Mesothelial cell of epicardium (in vitro differentiated cells): ENCODE measurements at regions not wholly inside any gene's neighbourhood (a gene's known extent, or its start where the extent isn't known, plus 50 kb on each side); places are given as distances from the start of the nearest gene placed in this dataset.

Source experiments
- DNase-seq, 2 experiments: peaks; one replicate each; pipeline ENCODE4 v3.0.0; 2021; ENCODE audit warnings: low spot score in 2 of 2; ENCODE audit not compliant: unreplicated experiment in 2 of 2
- H3K27ac Mint-ChIP-seq: 2 replicates; pipeline ENCODE4 v1.8.0; 2021; ENCODE audit warnings: mixed read lengths
- H3K27me3 Mint-ChIP-seq: 2 replicates; pipeline ENCODE4 v1.8.0; 2021; ENCODE audit warnings: low read depth, mixed read lengths
- H3K36me3 Mint-ChIP-seq: 2 replicates; pipeline ENCODE4 v1.8.0; 2021; ENCODE audit warnings: mixed read lengths
- H3K4me1 Mint-ChIP-seq: 2 replicates; pipeline ENCODE4 v1.8.0; 2021; ENCODE audit warnings: mixed read lengths
- H3K4me3 Mint-ChIP-seq: 2 replicates; pipeline ENCODE4 v1.8.0; 2021; ENCODE audit warnings: mild to moderate bottlenecking, moderate library complexity, mixed read lengths
- H3K9me3 Mint-ChIP-seq: 2 replicates; pipeline ENCODE4 v1.8.0; 2021; ENCODE audit warnings: mixed read lengths
- TF ChIP-seq, protein P1 (sequence below): fragments of 200-600 bp; sonication (generic); IDR thresholded peaks from one replicate; pipeline ENCODE4 v1.5.0; 2021; ENCODE audit warnings: antibody characterized with exemption; ENCODE audit not compliant: unreplicated experiment

DNA sequence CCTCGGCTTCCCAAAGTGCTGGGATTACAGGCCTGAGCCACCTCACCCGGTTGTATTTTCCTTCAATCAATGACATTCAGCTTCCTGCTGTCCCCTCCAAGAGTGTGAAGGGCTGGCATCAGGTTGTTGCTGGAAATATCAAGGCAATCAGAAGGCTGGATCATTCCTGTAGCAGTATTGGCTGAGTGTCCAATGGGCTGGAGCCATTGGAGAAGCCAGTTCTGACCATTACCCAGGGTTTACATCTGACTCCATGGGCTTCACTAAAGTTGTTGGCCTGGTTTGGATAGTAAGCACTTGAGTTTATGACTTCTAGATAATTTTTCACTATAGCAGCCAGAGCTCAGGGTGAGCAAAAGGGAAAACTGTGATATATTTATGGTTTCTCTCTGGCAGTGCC lies 137.0 kb downstream of the DLEU7 start:
- DNase-seq = no peak
- no peak overlapping the region for H3K4me3 Mint-ChIP-seq
- peaks cover 8% of the 10 kb centered on the region for H3K4me1 Mint-ChIP-seq
- TF ChIP-seq, protein P1, sequence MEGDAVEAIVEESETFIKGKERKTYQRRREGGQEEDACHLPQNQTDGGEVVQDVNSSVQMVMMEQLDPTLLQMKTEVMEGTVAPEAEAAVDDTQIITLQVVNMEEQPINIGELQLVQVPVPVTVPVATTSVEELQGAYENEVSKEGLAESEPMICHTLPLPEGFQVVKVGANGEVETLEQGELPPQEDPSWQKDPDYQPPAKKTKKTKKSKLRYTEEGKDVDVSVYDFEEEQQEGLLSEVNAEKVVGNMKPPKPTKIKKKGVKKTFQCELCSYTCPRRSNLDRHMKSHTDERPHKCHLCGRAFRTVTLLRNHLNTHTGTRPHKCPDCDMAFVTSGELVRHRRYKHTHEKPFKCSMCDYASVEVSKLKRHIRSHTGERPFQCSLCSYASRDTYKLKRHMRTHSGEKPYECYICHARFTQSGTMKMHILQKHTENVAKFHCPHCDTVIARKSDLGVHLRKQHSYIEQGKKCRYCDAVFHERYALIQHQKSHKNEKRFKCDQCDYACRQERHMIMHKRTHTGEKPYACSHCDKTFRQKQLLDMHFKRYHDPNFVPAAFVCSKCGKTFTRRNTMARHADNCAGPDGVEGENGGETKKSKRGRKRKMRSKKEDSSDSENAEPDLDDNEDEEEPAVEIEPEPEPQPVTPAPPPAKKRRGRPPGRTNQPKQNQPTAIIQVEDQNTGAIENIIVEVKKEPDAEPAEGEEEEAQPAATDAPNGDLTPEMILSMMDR = no peak
- no peaks in the 10 kb centered on the region for H3K27me3 Mint-ChIP-seq
- no peak overlapping the region for H3K27ac Mint-ChIP-seq
- H3K9me3 Mint-ChIP-seq = no peaks in the 10 kb centered on the region
- no peaks in the 10 kb centered on the region for H3K36me3 Mint-ChIP-seq

DNA sequence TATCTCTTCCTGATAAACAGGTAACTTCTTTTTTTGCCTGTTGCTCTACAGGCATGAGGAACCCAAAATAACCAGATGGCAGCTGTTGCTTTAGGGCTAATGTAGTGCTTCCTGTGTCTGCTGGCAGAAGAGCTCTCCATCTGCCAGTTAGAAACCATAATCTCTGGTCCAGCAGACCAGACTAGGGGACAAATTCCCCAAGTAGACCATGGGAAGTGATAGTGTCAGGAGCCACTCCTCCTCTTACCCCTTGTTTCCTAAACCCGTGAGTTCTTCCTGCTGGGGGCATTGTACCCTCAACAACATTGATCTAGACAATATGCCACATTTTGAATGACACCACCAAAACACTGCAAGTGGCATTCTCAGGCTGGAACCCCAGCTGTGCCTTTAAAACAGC lies 135.9 kb downstream of the DLEU7 start:
- Mint-ChIP-seq H3K36me3 (no peaks in the 10 kb centered on the region), H3K9me3 (no peaks in the 10 kb centered on the region), H3K4me1 (peaks cover 15% of the 10 kb centered on the region), H3K27me3 (no peaks in the 10 kb centered on the region), H3K4me3 (no peak overlapping the region), H3K27ac (no peak overlapping the region)
- DNase-seq = no peak
- TF ChIP-seq, protein P1 = no peak

DNA sequence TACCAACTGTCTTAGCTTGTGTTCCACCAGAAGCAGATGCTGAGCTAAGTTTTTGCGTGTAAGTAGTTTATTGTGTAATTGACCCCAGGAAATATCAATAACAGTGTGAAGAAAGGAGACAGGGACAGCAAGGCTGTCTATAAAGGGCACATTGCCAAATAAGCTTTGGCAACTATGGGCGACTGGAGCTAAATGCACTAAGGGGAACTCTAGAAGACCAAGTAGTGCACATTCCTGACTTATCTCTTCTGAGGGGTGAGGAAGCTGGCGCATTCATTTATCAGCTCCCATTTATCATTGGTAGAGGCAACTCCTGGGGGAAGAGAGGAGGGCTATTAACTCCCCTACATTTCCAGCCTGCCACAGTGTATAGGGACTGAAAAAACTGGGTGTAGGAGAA lies 135.0 kb downstream of the DLEU7 start:
- H3K27ac Mint-ChIP-seq = no peak overlapping the region
- H3K27me3 Mint-ChIP-seq = no peaks in the 10 kb centered on the region
- peaks cover 18% of the 10 kb centered on the region for H3K4me1 Mint-ChIP-seq
- TF ChIP-seq, protein P1 = no peak
- H3K9me3 Mint-ChIP-seq = no peaks in the 10 kb centered on the region
- no peaks in the 10 kb centered on the region for H3K36me3 Mint-ChIP-seq
- H3K4me3 Mint-ChIP-seq = no peak overlapping the region
- no peak for DNase-seq

DNA sequence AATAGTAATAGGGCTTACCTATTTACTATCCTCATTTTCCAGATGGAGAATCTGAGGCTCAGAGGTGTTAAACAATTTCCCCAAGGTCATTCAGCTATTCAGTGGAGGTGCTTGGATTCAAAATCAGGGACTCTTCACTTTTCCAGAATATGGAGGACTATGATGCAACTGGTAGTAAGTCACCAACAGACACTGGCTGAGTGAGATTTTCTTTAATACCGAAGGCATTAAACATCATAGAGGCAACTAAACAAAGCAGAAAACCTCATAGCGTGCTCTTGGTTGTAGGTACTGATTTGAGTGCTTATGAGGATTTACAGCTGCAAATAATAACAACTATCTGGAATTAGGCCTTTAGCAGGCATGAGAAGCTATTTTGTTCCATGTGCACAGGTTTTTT lies 134.4 kb downstream of the DLEU7 start:
- Mint-ChIP-seq H3K27ac (no peak overlapping the region), H3K4me3 (no peak overlapping the region), H3K4me1 (peaks cover 18% of the 10 kb centered on the region), H3K36me3 (no peaks in the 10 kb centered on the region), H3K27me3 (peaks cover 3% of the 10 kb centered on the region), H3K9me3 (no peaks in the 10 kb centered on the region)
- TF ChIP-seq, protein P1 = no peak
- no peak for DNase-seq

DNA sequence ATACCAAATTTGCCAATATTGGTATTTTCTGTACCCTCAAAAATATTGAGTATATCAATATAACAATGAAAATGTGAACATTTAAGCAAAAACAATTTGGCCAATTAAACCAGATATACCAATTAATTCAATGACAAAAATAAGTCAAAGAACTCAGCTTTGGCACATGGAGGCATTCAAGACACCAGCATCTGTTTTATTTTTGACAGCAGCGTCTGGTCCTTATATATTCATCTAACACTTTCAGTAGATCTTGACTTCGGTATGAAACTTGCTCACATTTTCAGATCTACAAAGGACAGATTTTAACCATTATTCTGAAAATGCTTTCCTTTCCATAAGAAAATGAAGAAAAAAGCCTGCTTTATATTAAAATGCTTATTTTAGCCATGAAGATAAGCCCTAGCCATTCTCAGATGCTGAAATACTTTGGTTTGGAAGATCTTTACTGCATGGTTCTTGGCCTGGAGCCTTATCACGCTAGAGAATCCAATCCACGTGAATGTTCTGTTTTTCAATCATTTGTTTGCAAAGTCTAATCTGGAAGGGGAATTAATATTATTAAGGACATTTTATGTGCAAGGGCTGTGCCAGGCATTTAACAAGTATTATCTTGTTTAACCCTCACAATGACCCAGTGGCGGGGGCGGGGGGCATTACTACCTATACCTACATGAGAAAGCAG lies 132.2 kb downstream of the DLEU7 start:
- H3K4me1 Mint-ChIP-seq = peaks cover 18% of the 10 kb centered on the region
- no peaks in the 10 kb centered on the region for H3K9me3 Mint-ChIP-seq
- peaks cover 6% of the 10 kb centered on the region for H3K27me3 Mint-ChIP-seq
- H3K36me3 Mint-ChIP-seq = no peaks in the 10 kb centered on the region
- H3K27ac Mint-ChIP-seq = no peak overlapping the region
- TF ChIP-seq, protein P1 = no peak
- no peak overlapping the region for H3K4me3 Mint-ChIP-seq
- DNase-seq = no peak

DNA sequence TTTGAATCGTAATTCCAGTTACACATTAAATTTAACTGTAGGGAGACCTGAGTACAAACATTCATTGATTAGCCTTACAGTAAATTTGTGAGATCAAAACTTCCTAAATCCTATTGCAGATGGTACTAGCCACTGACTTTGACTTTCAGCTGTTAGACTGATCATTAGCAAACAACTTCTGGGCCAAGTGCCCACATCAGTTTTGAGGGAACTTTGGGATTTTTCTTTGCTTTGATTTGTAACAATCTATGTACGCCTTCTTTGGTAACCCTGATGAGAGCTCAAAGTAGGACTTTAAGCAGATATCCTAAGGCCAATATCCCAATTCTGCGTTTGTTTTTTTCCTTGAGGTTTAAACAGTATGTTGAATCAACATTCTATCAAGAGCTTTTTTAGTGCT lies 131.5 kb downstream of the DLEU7 start:
- H3K36me3 Mint-ChIP-seq = no peaks in the 10 kb centered on the region
- H3K27ac Mint-ChIP-seq = no peak overlapping the region
- peaks cover 18% of the 10 kb centered on the region for H3K4me1 Mint-ChIP-seq
- no peak for DNase-seq
- H3K27me3 Mint-ChIP-seq = peaks cover 6% of the 10 kb centered on the region
- no peak overlapping the region for H3K4me3 Mint-ChIP-seq
- H3K9me3 Mint-ChIP-seq = no peaks in the 10 kb centered on the region
- TF ChIP-seq, protein P1 = no peak
